Keratinocyte (primary cell): ENCODE measurements at regions not wholly inside any gene's neighbourhood (a gene's known extent, or its start where the extent isn't known, plus 50 kb on each side); places are given as distances from the start of the nearest gene placed in this dataset.

ENCODE experiments used
- EZH2 ChIP-seq: IDR thresholded peaks from one replicate; pipeline ENCODE4 v1.6.1; 2012; ENCODE audit warnings: inconsistent platforms, mild to moderate bottlenecking, low read length, moderate library complexity
- TF ChIP-seq, protein P1 (sequence below), 3 experiments: IDR thresholded peaks in 1 of 3; conservative IDR thresholded peaks in 1 of 3; optimal IDR thresholded peaks in 1 of 3; 2 replicates in 2 of 3; 3 replicates in 1 of 3; pipeline versions ENCODE3 to v1.5.1; 2011; ENCODE audit warnings: low read length in 3 of 3, mild to moderate bottlenecking in 3 of 3, moderate library complexity in 2 of 3, control low read depth in 1 of 3, inconsistent platforms in 1 of 3; ENCODE audit not compliant: insufficient read depth in 2 of 3; ENCODE audit errors: extremely low read depth in 1 of 3

GRCh38 chr7:128178611-128179010 lies 62.5 kb upstream of the LEP start:
- TF ChIP-seq, protein P1, sequence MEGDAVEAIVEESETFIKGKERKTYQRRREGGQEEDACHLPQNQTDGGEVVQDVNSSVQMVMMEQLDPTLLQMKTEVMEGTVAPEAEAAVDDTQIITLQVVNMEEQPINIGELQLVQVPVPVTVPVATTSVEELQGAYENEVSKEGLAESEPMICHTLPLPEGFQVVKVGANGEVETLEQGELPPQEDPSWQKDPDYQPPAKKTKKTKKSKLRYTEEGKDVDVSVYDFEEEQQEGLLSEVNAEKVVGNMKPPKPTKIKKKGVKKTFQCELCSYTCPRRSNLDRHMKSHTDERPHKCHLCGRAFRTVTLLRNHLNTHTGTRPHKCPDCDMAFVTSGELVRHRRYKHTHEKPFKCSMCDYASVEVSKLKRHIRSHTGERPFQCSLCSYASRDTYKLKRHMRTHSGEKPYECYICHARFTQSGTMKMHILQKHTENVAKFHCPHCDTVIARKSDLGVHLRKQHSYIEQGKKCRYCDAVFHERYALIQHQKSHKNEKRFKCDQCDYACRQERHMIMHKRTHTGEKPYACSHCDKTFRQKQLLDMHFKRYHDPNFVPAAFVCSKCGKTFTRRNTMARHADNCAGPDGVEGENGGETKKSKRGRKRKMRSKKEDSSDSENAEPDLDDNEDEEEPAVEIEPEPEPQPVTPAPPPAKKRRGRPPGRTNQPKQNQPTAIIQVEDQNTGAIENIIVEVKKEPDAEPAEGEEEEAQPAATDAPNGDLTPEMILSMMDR (optimal IDR thresholded peaks at IDR 0.05 in 1 of 3, IDR thresholded peaks at IDR 0.05 in 1 of 3, conservative IDR thresholded peaks at IDR 0.05 in 1 of 3; ENCODE audit: extremely low read depth in 1 of 3, insufficient read depth in 2 of 3, low read length in 3 of 3): no peak
- no peak for TF ChIP-seq EZH2
